Adrenal gland (tissue), 5 donors: ENCODE measurements at regions not wholly inside any gene's neighbourhood (a gene's known extent, or its start where the extent isn't known, plus 50 kb on each side); places are given as distances from the start of the nearest gene placed in this dataset.

Source experiments
- POLR2A ChIP-seq, 2 donors: fragments of 450-650 bp; IDR thresholded peaks; one replicate each; pipeline ENCODE4 v1.6.1; 2017; ENCODE audit warnings: antibody characterized with exemption in 2 of 2, mild to moderate bottlenecking in 2 of 2, moderate library complexity in 1 of 2
- TF ChIP-seq, protein P1 (sequence below), 6 experiments: fragments of 450-650 bp in 4 of 6; fragments of 200-600 bp in 2 of 6; sonication (generic) in 1 of 6; IDR thresholded peaks; 1 replicate in 5 of 6; 2 replicates in 1 of 6; pipeline versions ENCODE4 v1.5.1 to v1.8.0; 2016 to 2021; ENCODE audit warnings: antibody characterized with exemption in 6 of 6, mild to moderate bottlenecking in 2 of 6, moderate library complexity in 1 of 6
- donor health status: DM: no; HTN: no; CAD: no.

DNA sequence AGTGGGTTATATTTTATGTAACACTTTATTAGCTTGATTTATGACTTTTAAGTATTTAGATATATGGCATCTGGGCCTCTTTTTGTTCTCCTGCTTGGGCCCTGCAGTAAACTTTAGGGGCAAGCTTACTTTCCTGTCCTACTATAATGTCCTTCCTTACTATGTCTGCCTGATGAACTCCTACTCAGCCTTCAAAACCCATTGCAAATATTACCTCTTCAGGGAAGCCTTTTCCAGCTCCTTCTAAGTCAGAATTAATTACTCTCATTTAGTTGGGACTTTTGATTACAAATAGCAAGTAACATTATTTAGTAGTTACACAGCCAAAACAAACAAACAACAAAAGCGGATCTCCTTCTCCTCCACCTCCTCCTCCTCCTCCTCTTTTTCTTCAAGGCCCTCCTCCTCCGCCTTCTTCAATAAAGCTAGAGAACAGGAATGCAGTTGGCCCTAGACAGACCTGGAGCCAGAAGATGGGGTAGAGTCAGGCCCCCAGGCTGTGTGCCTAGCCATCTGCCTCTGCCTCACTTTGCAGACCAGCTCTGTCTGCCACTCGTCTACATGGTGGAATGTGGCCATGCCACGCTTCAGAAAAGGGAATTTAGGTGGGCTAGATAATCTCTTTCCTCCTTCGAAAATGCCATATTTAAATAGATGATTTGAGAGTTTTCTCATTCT is 301.2 kb downstream of the SP3 start:
- TF ChIP-seq, protein P1, sequence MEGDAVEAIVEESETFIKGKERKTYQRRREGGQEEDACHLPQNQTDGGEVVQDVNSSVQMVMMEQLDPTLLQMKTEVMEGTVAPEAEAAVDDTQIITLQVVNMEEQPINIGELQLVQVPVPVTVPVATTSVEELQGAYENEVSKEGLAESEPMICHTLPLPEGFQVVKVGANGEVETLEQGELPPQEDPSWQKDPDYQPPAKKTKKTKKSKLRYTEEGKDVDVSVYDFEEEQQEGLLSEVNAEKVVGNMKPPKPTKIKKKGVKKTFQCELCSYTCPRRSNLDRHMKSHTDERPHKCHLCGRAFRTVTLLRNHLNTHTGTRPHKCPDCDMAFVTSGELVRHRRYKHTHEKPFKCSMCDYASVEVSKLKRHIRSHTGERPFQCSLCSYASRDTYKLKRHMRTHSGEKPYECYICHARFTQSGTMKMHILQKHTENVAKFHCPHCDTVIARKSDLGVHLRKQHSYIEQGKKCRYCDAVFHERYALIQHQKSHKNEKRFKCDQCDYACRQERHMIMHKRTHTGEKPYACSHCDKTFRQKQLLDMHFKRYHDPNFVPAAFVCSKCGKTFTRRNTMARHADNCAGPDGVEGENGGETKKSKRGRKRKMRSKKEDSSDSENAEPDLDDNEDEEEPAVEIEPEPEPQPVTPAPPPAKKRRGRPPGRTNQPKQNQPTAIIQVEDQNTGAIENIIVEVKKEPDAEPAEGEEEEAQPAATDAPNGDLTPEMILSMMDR (IDR thresholded peaks at IDR 0.05) = no peak
- no peak for TF ChIP-seq POLR2A (IDR thresholded peaks at IDR 0.05)
